HepG2 (cell line): ENCODE measurements at regions not wholly inside any gene's neighbourhood (a gene's known extent, or its start where the extent isn't known, plus 50 kb on each side); places are given as distances from the start of the nearest gene placed in this dataset.

ENCODE experiments used
- ATAC-seq: fragments of 200-7000 bp; cut with Tn5 transposase; 3 replicates; pipeline ENCODE4 v1.9.1; 2020; ENCODE audit warnings: mild to moderate bottlenecking, moderate library complexity
- BruUV-seq: library from RNA; stranded (reverse); fragments of 400-500 nt; replicated peaks from 2 replicates; lab custom pipeline; 2021; lab: Mats Ljungman, UMichigan
- CTCF ChIA-PET: fragments of 300-600 bp; formaldehyde crosslinking; extraction: SDS; loops from one replicate; lab custom pipeline; 2021; ENCODE audit warnings: low total read pairs, inconsistent platforms, low intra/inter-chr PET ratio; lab: Yijun Ruan, JAX
- POLR2A ChIA-PET: fragments of 350-600 bp; sonication (Branson Sonifier 250); formaldehyde crosslinking; loops from one replicate; lab custom pipeline; 2020; ENCODE audit warnings: antibody characterized with exemption, inconsistent platforms; lab: Yijun Ruan, JAX
- DNase-seq: peaks from one replicate; pipeline ENCODE4 v3.0.0-alpha.2; 2015; ENCODE audit warnings: low spot score
- FAIRE-seq: peaks from 3 replicates; lab custom pipeline; 2011; peaks lifted over from hg19 to GRCh38; lab: Jason Lieb, UNC
- H2AFZ ChIP-seq: one replicate; pipeline ENCODE4 v1.6.1; 2011; ENCODE audit warnings: low read length, inconsistent platforms
- H3K27ac ChIP-seq: fragments of 300-600 bp; 3 replicates; pipeline ENCODE4 v1.8.0; 2011; ENCODE audit warnings: mixed run types, mild to moderate bottlenecking, mixed read lengths, low read length, inconsistent platforms; ENCODE audit not compliant: insufficient read depth; ENCODE audit errors: extremely low read length
- H3K27me3 ChIP-seq, 2 experiments: fragments of 200-600 bp in 1 of 2; 2 replicates in 1 of 2; 3 replicates in 1 of 2; pipeline versions ENCODE4 v1.6.0 to v1.8.0; 2011; ENCODE audit warnings: low read length in 2 of 2, mild to moderate bottlenecking in 2 of 2, moderate library complexity in 2 of 2, inconsistent platforms in 1 of 2; ENCODE audit not compliant: insufficient read depth in 2 of 2, control insufficient read depth in 1 of 2
- H3K36me3 ChIP-seq, 2 experiments: fragments of 200-600 bp in 1 of 2; replicated peaks in 1 of 2; 2 replicates in 1 of 2; 3 replicates in 1 of 2; pipeline versions ENCODE4 v1.5.1 to v1.8.0; 2011; ENCODE audit warnings: low read length in 2 of 2, inconsistent platforms in 1 of 2; ENCODE audit not compliant: insufficient read depth in 2 of 2, control insufficient read depth in 1 of 2
- H3K4me1 ChIP-seq: 2 replicates; pipeline ENCODE4 v1.5.1; 2012; ENCODE audit warnings: low read length, inconsistent platforms; ENCODE audit not compliant: insufficient read depth
- H3K4me2 ChIP-seq: 2 replicates; pipeline ENCODE4 v1.6.0; 2011; ENCODE audit warnings: low read depth, low read length, inconsistent platforms
- H3K4me3 ChIP-seq, 3 experiments: fragments of 200-600 bp in 1 of 3; sonication (generic), shearing (Covaris generic) in 1 of 3; replicated peaks in 1 of 3; 2 replicates each; pipeline ENCODE4 v1.5.1; 2011 to 2016; ENCODE audit warnings: low read length in 3 of 3, inconsistent platforms in 2 of 3, low read depth in 2 of 3, mild to moderate bottlenecking in 2 of 3, control low read depth in 1 of 3, mixed read lengths in 1 of 3; ENCODE audit not compliant: insufficient read depth in 1 of 3
- H3K79me2 ChIP-seq: one replicate; pipeline ENCODE4 v1.6.1; 2011; ENCODE audit warnings: low read length, inconsistent platforms; ENCODE audit not compliant: insufficient read depth
- H3K9ac ChIP-seq: 2 replicates; pipeline ENCODE4 v1.6.0; 2011; ENCODE audit warnings: mild to moderate bottlenecking, low read depth, low read length, inconsistent platforms; ENCODE audit not compliant: insufficient read depth
- H3K9me3 ChIP-seq: 2 replicates; pipeline ENCODE4 v1.5.1; 2012; ENCODE audit warnings: mild to moderate bottlenecking, low read length
- H4K20me1 ChIP-seq: 2 replicates; pipeline ENCODE4 v1.6.0; 2011; ENCODE audit warnings: inconsistent platforms, mild to moderate bottlenecking, low read length, moderate library complexity; ENCODE audit not compliant: insufficient read depth
- TGIF2 ChIP-seq: IDR thresholded peaks from 2 replicates; pipeline ENCODE4 v1.6.1; 2016; ENCODE audit warnings: control low read depth, missing compliant biosample characterization
- ZFP37 ChIP-seq: sonication (generic); formaldehyde crosslinking; IDR thresholded peaks from 2 replicates; pipeline ENCODE4 v1.4.0; 2020; ENCODE audit warnings: missing genetic modification reagents, borderline replicate concordance
- WGBS: methylation state at CpG from one replicate; pipeline ENCODE4 v1.1.6; 2017; ENCODE audit warnings: low lambda C conversion rate; 5-methylcytosine and 5-hydroxymethylcytosine counted together
- in situ Hi-C: cut with HindIII; loops from 2 replicates; pipeline ENCODE4 v1.10.0; 2017; ENCODE audit warnings: low pct_unique_long_range_greater_than_20kb; ENCODE audit not compliant: extremely low pct_ligation_motif_present
- intact Hi-C: fragments of 100-400 bp; cut with micrococcal nuclease; formaldehyde crosslinking; loops from one replicate; pipeline ENCODE4 v1.10.0; 2022; ENCODE audit not compliant: unreplicated experiment
- TF ChIP-seq, protein P1 (sequence below): sonication (generic); formaldehyde crosslinking; IDR thresholded peaks from 2 replicates; pipeline ENCODE4 v1.4.0; 2020; ENCODE audit warnings: missing genetic modification reagents

DNA sequence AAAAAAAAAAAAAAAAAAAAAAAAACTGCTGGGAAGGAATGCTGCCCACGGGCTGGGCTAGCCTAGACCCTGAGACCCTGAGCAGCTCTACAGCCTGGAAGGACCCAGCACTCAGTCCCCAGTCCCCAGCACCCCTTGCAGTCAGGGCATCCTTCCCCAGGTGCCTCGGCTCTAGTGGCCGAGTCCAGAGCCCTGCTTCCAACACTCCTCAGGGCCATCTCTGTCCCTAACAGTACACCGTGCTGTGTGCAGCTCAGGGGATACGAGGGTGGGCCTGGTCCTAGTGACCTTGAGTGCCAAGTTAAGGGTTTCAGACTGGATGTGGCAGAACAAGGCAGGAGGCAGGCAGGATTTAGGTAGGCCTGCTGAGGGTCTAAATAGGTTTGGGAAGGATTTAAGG, 50.2 kb upstream of the LRP8 start:
- no peak for DNase-seq
- intact Hi-C loops: no loop called here
- POLR2A ChIA-PET: no interaction called here

More for the DNA sequence above, 50.2 kb upstream of the LRP8 start:
- CTCF ChIA-PET: no interaction called here
- H2AFZ ChIP-seq: no peak overlapping the region
- peaks cover 2 to 41% of the 10 kb centered on the region in 2 experiments; a peak in 4 of 5 replicates for H3K27me3 ChIP-seq
- H3K79me2 ChIP-seq: no peaks in the 10 kb centered on the region
- no peak overlapping the region for H3K27ac ChIP-seq
- H4K20me1 ChIP-seq: no peaks in the 10 kb centered on the region; the same call in 1 of the 2 replicates
- in situ Hi-C loops: no loop called here
- peaks cover 26% of the 10 kb centered on the region for H3K4me1 ChIP-seq
- H3K9ac ChIP-seq: no peak overlapping the region
- WGBS: 23% methylated on average over 5 of the region's 5 CpGs
- TF ChIP-seq, protein P1, sequence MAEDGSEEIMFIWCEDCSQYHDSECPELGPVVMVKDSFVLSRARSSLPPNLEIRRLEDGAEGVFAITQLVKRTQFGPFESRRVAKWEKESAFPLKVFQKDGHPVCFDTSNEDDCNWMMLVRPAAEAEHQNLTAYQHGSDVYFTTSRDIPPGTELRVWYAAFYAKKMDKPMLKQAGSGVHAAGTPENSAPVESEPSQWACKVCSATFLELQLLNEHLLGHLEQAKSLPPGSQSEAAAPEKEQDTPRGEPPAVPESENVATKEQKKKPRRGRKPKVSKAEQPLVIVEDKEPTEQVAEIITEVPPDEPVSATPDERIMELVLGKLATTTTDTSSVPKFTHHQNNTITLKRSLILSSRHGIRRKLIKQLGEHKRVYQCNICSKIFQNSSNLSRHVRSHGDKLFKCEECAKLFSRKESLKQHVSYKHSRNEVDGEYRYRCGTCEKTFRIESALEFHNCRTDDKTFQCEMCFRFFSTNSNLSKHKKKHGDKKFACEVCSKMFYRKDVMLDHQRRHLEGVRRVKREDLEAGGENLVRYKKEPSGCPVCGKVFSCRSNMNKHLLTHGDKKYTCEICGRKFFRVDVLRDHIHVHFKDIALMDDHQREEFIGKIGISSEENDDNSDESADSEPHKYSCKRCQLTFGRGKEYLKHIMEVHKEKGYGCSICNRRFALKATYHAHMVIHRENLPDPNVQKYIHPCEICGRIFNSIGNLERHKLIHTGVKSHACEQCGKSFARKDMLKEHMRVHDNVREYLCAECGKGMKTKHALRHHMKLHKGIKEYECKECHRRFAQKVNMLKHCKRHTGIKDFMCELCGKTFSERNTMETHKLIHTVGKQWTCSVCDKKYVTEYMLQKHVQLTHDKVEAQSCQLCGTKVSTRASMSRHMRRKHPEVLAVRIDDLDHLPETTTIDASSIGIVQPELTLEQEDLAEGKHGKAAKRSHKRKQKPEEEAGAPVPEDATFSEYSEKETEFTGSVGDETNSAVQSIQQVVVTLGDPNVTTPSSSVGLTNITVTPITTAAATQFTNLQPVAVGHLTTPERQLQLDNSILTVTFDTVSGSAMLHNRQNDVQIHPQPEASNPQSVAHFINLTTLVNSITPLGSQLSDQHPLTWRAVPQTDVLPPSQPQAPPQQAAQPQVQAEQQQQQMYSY (CRISPR knock-in tag): no peak
- TF ChIP-seq ZFP37 (no peak), TGIF2 (CRISPR knock-in tag) (no peak)
- TF ChIP-seq, all 625 proteins: peak for 0
- ATAC-seq (no peak), FAIRE-seq (no peak)
- Histone ChIP-seq H3K9me3 (no peaks in the 10 kb centered on the region), H3K4me2 (no peak overlapping the region), H3K4me3 (no peak overlapping the region), H3K36me3 (no peaks in the 10 kb centered on the region)
- BruUV-seq: no TSS peak
